Right renal cortex interstitium (tissue), 3 donors: ENCODE measurements at regions not wholly inside any gene's neighbourhood (a gene's known extent, or its start where the extent isn't known, plus 50 kb on each side); places are given as distances from the start of the nearest gene placed in this dataset.
A peak's percentile ranks its signal among the peaks of the same experiment; 100 is the strongest.

Source experiments
- DNase-seq, 3 donors: peaks; one replicate each; pipeline ENCODE4 v3.0.0-alpha.2; 2013; ENCODE audit warnings: low read depth in 3 of 3, low spot score in 2 of 3

DNA sequence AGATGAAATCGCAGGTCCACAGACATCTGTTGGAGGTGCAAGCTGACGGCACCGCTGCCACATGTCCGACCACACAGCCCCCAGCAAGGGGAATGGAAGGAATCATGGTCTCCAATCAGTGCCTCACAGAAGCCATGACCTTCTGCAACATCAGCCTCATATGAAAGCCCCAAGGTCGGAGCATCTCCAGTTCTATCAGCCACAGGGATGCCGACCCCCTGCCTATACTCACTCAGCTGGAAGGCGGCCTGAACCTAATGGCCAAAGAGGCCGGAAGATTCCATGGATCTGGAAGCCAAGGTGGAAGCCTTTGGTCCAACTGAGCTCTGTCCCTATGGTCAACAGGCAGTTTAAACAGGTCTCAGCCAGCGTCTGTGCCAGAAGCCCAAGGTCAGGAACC is 278.8 kb downstream of the TNS1 start:
- no peak for DNase-seq

DNA sequence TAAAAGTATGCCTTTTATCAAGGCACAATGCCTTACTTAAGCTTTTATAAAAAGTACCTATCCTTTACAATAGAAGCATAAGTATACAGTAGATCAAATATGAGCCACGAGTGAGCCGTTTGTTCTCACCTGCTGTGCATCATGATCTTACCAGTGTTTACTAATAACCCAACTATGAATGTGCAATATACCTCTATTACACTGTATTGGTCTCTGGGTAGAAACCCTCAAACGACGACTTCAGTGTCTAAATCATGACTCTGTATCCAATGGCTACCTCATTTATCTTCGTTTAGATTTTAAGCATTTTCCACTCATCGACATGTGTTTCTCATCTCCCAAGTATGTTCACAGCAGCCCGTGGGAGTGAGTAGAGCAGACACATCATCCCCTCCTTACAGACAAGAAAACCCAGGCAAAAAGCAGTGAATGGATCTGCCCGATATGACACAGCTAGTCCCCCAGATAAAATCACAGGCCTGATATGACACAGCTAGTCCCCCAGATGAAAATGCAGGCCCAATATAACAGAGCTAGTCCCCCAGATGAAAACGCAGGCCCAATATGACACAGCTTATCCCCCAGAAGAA is 279.8 kb downstream of the TNS1 start:
- DNase-seq, result no peak

GRCh38 chr2:217717646-217718045 is 285.1 kb downstream of the TNS1 start:
- DNase-seq, result no peak

GRCh38 chr2:217715484-217715883 is 287.3 kb downstream of the TNS1 start:
- no peak for DNase-seq

- DNase-seq, result no peak
Observed at GRCh38 chr2:217714287-217714751, 288.5 kb downstream of the TNS1 start.

- DNase-seq, result peak in 2 of 3 donors; percentile 62 to 65
Observed at GRCh38 chr2:217713395-217714286, 289.2 kb downstream of the TNS1 start.

GRCh38 chr2:217712431-217712830 is 290.4 kb downstream of the TNS1 start:
- no peak for DNase-seq

DNA sequence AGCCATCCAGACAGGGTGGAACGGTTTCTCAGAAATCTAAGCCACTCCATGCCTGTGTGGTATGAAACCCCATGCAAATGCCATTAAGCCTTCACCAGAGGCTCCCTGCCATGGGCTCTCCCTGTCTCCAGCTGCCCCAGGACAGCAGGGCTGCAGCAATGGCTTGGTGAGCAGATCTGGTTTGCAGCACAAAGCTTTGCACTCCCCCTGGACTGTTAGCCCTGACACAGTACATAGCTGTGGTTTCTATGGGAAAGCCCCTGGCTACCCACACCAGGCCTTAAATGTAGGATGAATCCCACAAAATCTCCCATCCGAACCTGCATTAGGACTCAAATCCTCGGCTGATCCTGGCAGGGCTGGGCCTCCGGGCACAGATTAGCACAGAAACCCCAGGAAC is 291.6 kb downstream of the TNS1 start:
- DNase-seq, result no peak

GRCh38 chr2:217710211-217710765 is 292.5 kb downstream of the TNS1 start:
- DNase-seq, result no peak

DNA sequence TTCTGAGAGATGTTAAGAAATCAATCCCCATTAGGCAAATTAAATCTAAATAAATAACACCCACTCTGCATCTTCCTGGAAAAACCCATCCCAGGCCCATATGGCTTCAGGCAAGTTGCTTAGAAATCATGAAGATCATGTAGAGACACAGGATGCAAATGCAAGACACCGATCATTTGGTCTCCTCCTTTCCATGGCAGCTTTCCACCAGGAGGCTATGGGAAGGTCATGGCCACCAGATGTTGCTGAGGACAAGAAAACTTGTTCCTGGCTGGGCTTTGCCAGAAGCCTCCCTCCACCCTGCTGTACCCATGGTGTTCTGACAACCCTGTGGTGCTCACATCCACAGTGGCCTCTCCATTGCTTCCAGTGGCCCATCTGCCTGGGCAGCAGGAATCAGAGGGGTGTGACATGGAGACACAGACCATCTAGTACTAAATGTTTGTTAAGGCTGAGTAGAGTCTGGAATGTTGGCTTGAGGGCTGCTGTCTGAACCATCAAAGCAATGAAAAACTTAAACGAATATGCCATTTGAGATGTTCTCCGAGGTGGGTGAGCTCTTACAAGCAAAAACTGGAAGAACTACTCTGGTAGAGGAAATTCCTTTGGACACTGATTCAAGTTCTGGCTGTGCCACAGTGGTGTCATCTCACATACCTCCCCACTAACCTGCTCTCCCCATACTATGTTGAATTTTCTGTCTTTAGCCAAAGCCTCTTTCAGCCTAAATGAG is 293.2 kb downstream of the TNS1 start:
- no peak for DNase-seq

DNA sequence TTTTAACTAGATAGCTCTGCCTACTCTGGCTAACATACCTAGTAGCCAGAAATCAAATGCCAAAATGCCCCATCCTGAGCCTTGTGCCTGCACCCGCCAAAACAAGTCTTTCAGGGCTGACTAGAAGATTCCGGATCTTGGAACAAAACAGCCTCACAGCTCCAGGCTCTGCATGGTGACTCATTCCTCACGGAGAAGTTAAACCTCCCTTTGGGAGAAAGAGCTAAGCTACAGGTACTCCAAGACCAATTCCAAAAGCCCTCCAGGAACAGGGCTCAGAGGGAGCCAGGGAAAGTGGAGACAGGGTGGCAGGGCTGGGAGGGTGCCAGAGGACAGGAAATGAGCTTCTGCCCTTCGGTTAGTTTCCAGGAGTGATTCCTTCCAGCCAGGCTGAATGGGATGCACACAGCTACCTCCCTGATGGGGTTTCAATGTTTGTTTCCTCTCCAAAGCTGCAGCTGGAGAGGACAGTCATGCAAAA is 295.6 kb downstream of the TNS1 start:
- DNase-seq, result no peak

DNA sequence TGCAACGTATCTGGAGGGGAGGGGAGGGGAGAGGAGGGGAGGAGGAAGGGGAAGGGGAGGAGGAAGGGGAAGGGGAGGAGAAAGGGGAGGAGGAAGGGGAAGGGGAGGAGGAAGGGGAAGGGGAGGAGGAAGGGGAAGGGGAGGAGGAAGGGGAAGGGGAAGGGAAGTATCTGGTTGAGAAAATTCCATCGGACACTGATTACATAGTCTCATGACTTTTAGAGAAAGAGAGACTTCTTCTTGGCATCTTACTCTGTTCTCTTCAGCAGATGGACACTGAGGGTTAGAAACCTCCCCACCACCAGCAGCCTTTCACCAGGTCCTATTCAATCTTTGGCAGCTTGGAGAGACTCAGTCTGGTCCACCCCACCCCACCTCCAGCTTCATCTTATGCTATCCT is 296.3 kb downstream of the TNS1 start:
- no peak for DNase-seq

DNA sequence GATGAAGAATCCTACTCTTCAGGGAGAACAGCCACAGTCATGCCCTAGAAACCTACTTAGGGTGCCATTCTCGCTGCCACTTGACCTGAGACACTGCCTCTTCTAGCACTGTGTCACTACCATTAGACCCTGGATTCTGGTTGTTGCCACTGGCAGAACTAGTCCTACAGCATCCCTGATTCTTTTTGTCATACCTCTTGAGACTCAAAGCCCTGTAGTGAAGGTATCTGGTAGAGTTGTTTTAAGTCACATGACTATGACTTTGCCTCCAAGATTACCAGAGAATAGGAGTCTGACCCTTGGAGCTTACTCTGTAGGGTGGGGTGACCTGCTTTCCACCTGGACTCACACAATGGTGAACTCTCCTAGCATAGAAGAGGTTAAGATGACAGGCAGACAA is 296.7 kb downstream of the TNS1 start:
- DNase-seq, result no peak

DNA sequence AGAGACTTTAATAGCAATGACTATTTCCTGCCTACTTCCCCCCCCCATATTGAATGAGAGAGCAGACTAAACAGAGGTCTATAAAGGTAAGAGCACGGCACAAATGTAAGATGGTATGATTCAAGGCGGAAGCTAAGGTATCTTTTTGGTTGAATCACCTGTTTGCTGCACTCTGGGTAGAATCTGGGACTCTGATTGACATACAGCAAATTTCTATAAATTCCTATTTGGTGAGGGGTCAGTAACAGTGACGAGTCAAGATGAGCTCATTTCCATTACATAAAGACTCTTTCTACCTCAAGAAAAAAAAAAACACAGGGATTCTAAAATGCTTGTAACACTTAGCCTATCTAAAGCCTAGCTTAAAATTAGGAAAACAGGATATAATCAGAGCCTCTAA is 297.3 kb downstream of the TNS1 start:
- no peak for DNase-seq

DNA sequence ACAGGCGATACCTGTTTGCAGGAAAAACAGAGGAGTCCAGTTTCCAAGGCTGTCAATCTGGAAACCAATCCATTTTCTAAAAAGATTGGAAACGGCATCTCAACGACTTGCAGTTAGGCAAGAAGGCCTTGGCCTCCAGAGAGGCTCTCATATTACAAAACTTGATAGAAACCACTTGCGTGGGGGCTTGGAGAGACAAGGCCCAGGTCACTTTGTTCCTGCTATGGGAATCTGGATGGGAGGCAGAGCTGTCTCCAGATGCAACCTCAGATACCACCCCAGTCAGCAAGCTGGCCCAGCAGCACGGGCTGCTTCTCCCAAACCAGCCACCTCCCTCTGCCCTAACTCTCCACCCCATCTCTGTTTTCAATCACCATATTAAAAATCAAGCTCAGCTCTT is 298.8 kb downstream of the TNS1 start:
- DNase-seq, result no peak

GRCh38 chr2:217703102-217703501 is 299.7 kb downstream of the TNS1 start:
- no peak for DNase-seq

- DNase-seq, result no peak
Observed at GRCh38 chr2:217701622-217702021, 301.2 kb downstream of the TNS1 start.

GRCh38 chr2:217698691-217699090 is 304.1 kb downstream of the TNS1 start:
- no peak for DNase-seq

GRCh38 chr2:217695033-217695520 is 307.7 kb downstream of the TNS1 start:
- no peak for DNase-seq

- no peak for DNase-seq
Observed at GRCh38 chr2:217694291-217694690, 308.5 kb downstream of the TNS1 start.

- DNase-seq, result no peak
Observed at GRCh38 chr2:217693363-217693762, 309.4 kb downstream of the TNS1 start.
